Panc1 (cell line): ENCODE measurements at regions not wholly inside any gene's neighbourhood (a gene's known extent, or its start where the extent isn't known, plus 50 kb on each side); places are given as distances from the start of the nearest gene placed in this dataset.

Experiments
- ATAC-seq: fragments of 200-7000 bp; cut with Tn5 transposase; 2 replicates; pipeline ENCODE4 v1.9.1; 2020; ENCODE audit warnings: mild to moderate bottlenecking, moderate library complexity
- BruUV-seq: library from RNA; stranded (reverse); fragments of 400-500 nt; replicated peaks from 2 replicates; lab custom pipeline; 2021; lab: Mats Ljungman, UMichigan
- CTCF ChIA-PET: fragments of 300-600 bp; sonication (Branson Sonifier 250); formaldehyde crosslinking; loops from one replicate; lab custom pipeline; 2022; ENCODE audit warnings: antibody characterized with exemption; lab: Charles Lee
- POLR2A ChIA-PET: fragments of 300-600 bp; sonication (Branson Sonifier 250); formaldehyde crosslinking; loops from one replicate; lab custom pipeline; 2022; ENCODE audit warnings: antibody characterized with exemption; lab: Charles Lee
- DNase-seq: peaks from one replicate; pipeline ENCODE4 v3.0.0-alpha.2; 2010; ENCODE audit warnings: low read depth, low spot score
- H3K27ac ChIP-seq: 2 replicates; pipeline ENCODE4 v1.5.1; 2011; ENCODE audit warnings: mild to moderate bottlenecking, low read length, inconsistent platforms
- H3K27me3 ChIP-seq: fragments of 200-500 bp; sonication (Bioruptor generic); 2 replicates; pipeline ENCODE4 v1.6.0; 2014; ENCODE audit warnings: low read length, inconsistent platforms; ENCODE audit not compliant: control insufficient read depth, insufficient read depth
- H3K36me3 ChIP-seq: fragments of 200-500 bp; sonication (Bioruptor generic); 2 replicates; pipeline ENCODE4 v1.5.1; 2014; ENCODE audit warnings: inconsistent platforms, mild to moderate bottlenecking, low read length, moderate library complexity; ENCODE audit not compliant: control insufficient read depth, insufficient read depth
- H3K4me1 ChIP-seq: 2 replicates; pipeline ENCODE4 v1.5.1; 2011; ENCODE audit warnings: inconsistent platforms, mild to moderate bottlenecking, low read length, moderate library complexity; ENCODE audit not compliant: control insufficient read depth, insufficient read depth
- H3K4me3 ChIP-seq, 2 experiments: 2 replicates each; pipeline ENCODE4 v1.5.1; 2011 to 2012; ENCODE audit warnings: low read depth in 2 of 2, low read length in 2 of 2, mild to moderate bottlenecking in 2 of 2, inconsistent platforms in 1 of 2, moderate library complexity in 1 of 2
- H3K9me3 ChIP-seq: fragments of 200-500 bp; sonication (Bioruptor generic); 2 replicates; pipeline ENCODE4 v1.5.1; 2014; ENCODE audit warnings: low read depth, mild to moderate bottlenecking, inconsistent platforms, low read length, moderate library complexity; ENCODE audit not compliant: control insufficient read depth, insufficient read depth
- CTCF ChIP-seq: fragments of 450-650 bp; IDR thresholded peaks from 2 replicates; pipeline ENCODE4 v1.5.1; 2017; ENCODE audit warnings: mild to moderate bottlenecking
- POLR2AphosphoS5 ChIP-seq: IDR thresholded peaks from 2 replicates; pipeline ENCODE4 v1.6.1; 2012; ENCODE audit warnings: mild to moderate bottlenecking, low read depth, low read length, moderate library complexity
- REST ChIP-seq, 2 experiments: IDR thresholded peaks; 2 replicates each; pipeline ENCODE4 v1.6.1; 2011 to 2012; ENCODE audit warnings: low read depth in 2 of 2, control low read depth in 1 of 2, low read length in 1 of 2, mild to moderate bottlenecking in 1 of 2, moderate library complexity in 1 of 2; ENCODE audit not compliant: insufficient read depth in 1 of 2
- SIN3A ChIP-seq: IDR thresholded peaks from 2 replicates; pipeline ENCODE4 v1.6.1; 2012; ENCODE audit warnings: low read depth, mild to moderate bottlenecking, low read length, moderate library complexity, borderline replicate concordance; ENCODE audit not compliant: insufficient read depth
- TCF7L2 ChIP-seq: IDR thresholded peaks from 2 replicates; pipeline ENCODE4 v1.6.1; 2011; ENCODE audit warnings: mild to moderate bottlenecking, low read depth, low read length, inconsistent platforms
- in situ Hi-C: cut with HindIII; loops from 2 replicates; pipeline ENCODE4 v1.10.0; 2016; ENCODE audit warnings: low sequenced_read_pairs, low pct_unique_long_range_greater_than_20kb
- intact Hi-C: fragments of 100-400 bp; cut with micrococcal nuclease; formaldehyde crosslinking; loops from one replicate; pipeline ENCODE4 v1.10.0; 2022; ENCODE audit not compliant: unreplicated experiment

DNA sequence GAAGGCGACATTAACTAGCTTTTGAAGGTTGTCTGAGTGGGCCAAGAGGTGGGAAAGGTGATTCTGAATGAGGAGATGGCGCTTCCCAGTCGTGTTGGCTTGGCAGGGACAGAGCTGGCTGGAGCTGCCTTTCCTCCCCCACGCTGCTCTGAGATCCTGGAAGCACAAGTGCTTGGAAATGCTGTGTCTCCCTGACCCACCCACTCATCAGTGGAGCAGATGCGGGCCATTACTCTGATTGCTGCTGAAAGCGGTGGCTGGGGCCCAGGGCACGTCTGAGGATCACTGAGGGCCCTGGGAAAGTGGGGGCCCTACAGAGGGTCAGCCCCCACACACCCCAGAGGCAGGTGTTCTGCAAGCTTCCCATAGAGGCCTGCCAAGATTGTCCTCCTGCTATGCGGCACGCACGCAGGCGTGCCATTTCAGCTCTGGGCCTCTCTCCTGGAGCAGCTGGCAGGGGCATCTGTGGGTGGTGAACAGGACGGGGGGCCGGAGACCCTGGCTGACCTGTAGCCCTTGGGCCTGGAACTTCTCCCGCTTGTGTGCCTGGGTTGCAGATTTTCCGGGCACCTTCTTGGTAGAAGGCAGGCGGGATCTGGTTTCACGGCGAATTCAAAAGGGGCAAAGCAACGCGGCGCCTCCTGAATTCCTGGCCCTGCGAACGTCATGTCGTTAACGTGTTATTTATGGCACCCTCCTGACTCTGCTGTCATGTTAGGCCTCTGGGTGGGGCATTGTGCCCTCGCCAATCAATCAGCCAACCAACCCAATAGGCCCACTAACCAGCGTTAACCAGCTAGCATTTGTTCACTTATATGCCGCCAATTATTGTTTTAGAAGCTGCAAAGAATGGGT, 133.8 kb upstream of the TBX3 start:
- Histone ChIP-seq H3K36me3 (no peaks in the 10 kb centered on the region), H3K9me3 (no peaks in the 10 kb centered on the region), H3K27me3 (no peaks in the 10 kb centered on the region), H3K27ac (no peak overlapping the region), H3K4me3 (no peak overlapping the region), H3K4me1 (no peaks in the 10 kb centered on the region)
- intact Hi-C loops (no loop called here), in situ Hi-C loops (no loop called here)
- no peak for ATAC-seq
- DNase-seq: no peak
- POLR2A ChIA-PET: interaction anchor here (0.6 kb wide), 1 partner anchor 134 kb away, joined by 7 read pairs; the partner anchor contains the start of gene TBX3
- BruUV-seq: no TSS peak
- TF ChIP-seq CTCF (no peak), TCF7L2 (no peak), REST (IDR thresholded peaks at IDR 0.05; ENCODE audit: insufficient read depth in 1 of 2, low read depth in 2 of 2, low read length in 1 of 2) (no peak), POLR2AphosphoS5 (no peak), SIN3A (no peak)
- CTCF ChIA-PET: no interaction called here

- H3K9me3 ChIP-seq: no peaks in the 10 kb centered on the region
- no TSS peak for BruUV-seq
- no peaks in the 10 kb centered on the region for H3K27me3 ChIP-seq
- no peaks in the 10 kb centered on the region for H3K36me3 ChIP-seq
- no peak for ATAC-seq
- DNase-seq: no peak
- TF ChIP-seq SIN3A (no peak), CTCF (no peak), POLR2AphosphoS5 (no peak), REST (IDR thresholded peaks at IDR 0.05; ENCODE audit: insufficient read depth in 1 of 2, low read depth in 2 of 2, low read length in 1 of 2) (no peak), TCF7L2 (no peak)
- H3K4me1 ChIP-seq: no peaks in the 10 kb centered on the region
- no peak overlapping the region for H3K4me3 ChIP-seq
- POLR2A ChIA-PET: no interaction called here
- in situ Hi-C loops (no loop called here), intact Hi-C loops (no loop called here)
- no peak overlapping the region for H3K27ac ChIP-seq
- CTCF ChIA-PET: no interaction called here
Observed at GRCh38 chr12:114815026-114815795, 131.2 kb upstream of the TBX3 start.
